ENCODE measurements at regions not wholly inside any gene's neighbourhood (a gene's known extent, or its start where the extent isn't known, plus 50 kb on each side); places are given as distances from the start of the nearest gene placed in this dataset.

GRCh38 chr17:53996131-53996530, 173.4 kb downstream of the KIF2B start:
- no peak overlapping the region for H3K14ac ChIP-seq (ENCODE audit: insufficient read length)
- H3K27me3 ChIP-seq (replicated peaks in 1 of 4; ENCODE audit: control insufficient read depth in 3 of 4, extremely low read depth in 1 of 4, insufficient read depth in 3 of 4, low read length in 3 of 4), result no peaks in the 10 kb centered on the region
- WGBS, 2 experiments (ENCODE audit: extremely low coverage in 1 of 2, insufficient coverage in 1 of 2, insufficient read length in 1 of 2, insufficient replicate concordance in 2 of 2, low coverage in 1 of 2, low lambda C conversion rate in 2 of 2, missing lambda C conversion rate in 1 of 2), result 85% methylated on average over 2 of the region's 2 CpGs; no CpG with 5 or more reads in 1 of the 2 experiments
- TF ChIP-seq MAFK (IDR thresholded peaks at IDR 0.05; ENCODE audit: low read depth, low read length) (no peak), GABPA (IDR thresholded peaks at IDR 0.05; ENCODE audit: borderline replicate concordance, insufficient read depth, low read length) (no peak), EZH2 (IDR thresholded peaks at IDR 0.05; ENCODE audit: low read depth, low read length, severe bottlenecking) (no peak), SUZ12 (IDR thresholded peaks at IDR 0.05; ENCODE audit: low read length) (no peak), RXRA (IDR thresholded peaks at IDR 0.05; ENCODE audit: insufficient read depth, low read depth, low read length) (no peak), GTF2F1 (IDR thresholded peaks at IDR 0.05; ENCODE audit: borderline replicate concordance, low read depth, low read length) (no peak), SAP30 (IDR thresholded peaks at IDR 0.05; ENCODE audit: insufficient read depth, insufficient replicate concordance, low read length) (no peak), JUND (IDR thresholded peaks at IDR 0.05; ENCODE audit: low read length) (no peak), KDM4A (IDR thresholded peaks at IDR 0.05; ENCODE audit: low read depth, low read length, severe bottlenecking) (no peak)
- no peaks in the 10 kb centered on the region for H4K20me1 ChIP-seq (replicated peaks in 1 of 2; ENCODE audit: control insufficient read depth in 1 of 2, insufficient read depth in 2 of 2, low read length in 2 of 2)
- H3K18ac ChIP-seq (ENCODE audit: extremely low read depth, low read length), result no peak overlapping the region
- no peak for DNase-seq (ENCODE audit: low read depth in 1 of 2, low spot score in 2 of 2)
- H2BK15ac ChIP-seq (ENCODE audit: low read length), result no peak overlapping the region
- H2BK120ac ChIP-seq (replicated peaks; ENCODE audit: low read depth, low read length), result no peak overlapping the region
- H3K79me1 ChIP-seq (ENCODE audit: low read depth, low read length), result no peaks in the 10 kb centered on the region
- no peaks in the 10 kb centered on the region for H3K4me1 ChIP-seq (replicated peaks in 1 of 4; ENCODE audit: control insufficient read depth in 3 of 4, insufficient read depth in 4 of 4, low read length in 3 of 4)
- no peak overlapping the region for H2BK5ac ChIP-seq (ENCODE audit: low read depth, low read length)
- no peaks in the 10 kb centered on the region for H3K23me2 ChIP-seq (ENCODE audit: low read depth, low read length)
- H4K91ac ChIP-seq (replicated peaks; ENCODE audit: insufficient read length, low read length), result no peak overlapping the region
- POLR2A ChIA-PET (ENCODE audit: partially characterized antibody), result no interaction called here
- no peak overlapping the region for H2BK12ac ChIP-seq (ENCODE audit: low read depth, low read length)
- no peak overlapping the region for H2AK5ac ChIP-seq (ENCODE audit: low read depth, low read length)
- no peak overlapping the region for H3K4ac ChIP-seq (replicated peaks; ENCODE audit: insufficient read length, low read depth, low read length)
- H3K23ac ChIP-seq (ENCODE audit: insufficient read length), result no peak overlapping the region
- no peaks in the 10 kb centered on the region for H3K36me3 ChIP-seq (ENCODE audit: control insufficient read depth in 2 of 4, insufficient read depth in 4 of 4, low read length in 3 of 4)
- CTCF ChIA-PET (ENCODE audit: partially characterized antibody), result interaction anchor here (1.0 to 1.5 kb wide), 2 partner anchors 10 to 46 kb away, joined by 3 to 4 read pairs; no protein-coding TSS in a partner anchor
- no peak for FAIRE-seq
- H2AFZ ChIP-seq (ENCODE audit: low read length), result no peak overlapping the region
- H3K56ac ChIP-seq (replicated peaks; ENCODE audit: insufficient read length, low read depth, low read length), result no peak overlapping the region
- no peak overlapping the region for H2BK20ac ChIP-seq (ENCODE audit: low read length)
- H3K4me2 ChIP-seq (ENCODE audit: insufficient read depth in 1 of 2, low read depth in 2 of 2, low read length in 2 of 2), result no peak overlapping the region
- no peak overlapping the region for H3K4me3 ChIP-seq (ENCODE audit: extremely low read depth in 1 of 4, insufficient read depth in 2 of 4, low read depth in 3 of 4, low read length in 4 of 4)
- H3K9me3 ChIP-seq (ENCODE audit: insufficient read depth in 2 of 2, low read depth in 1 of 2, low read length in 1 of 2), result no peaks in the 10 kb centered on the region
- no peak overlapping the region for H3K9ac ChIP-seq (replicated peaks in 1 of 4; ENCODE audit: extremely low read depth in 1 of 4, low read depth in 3 of 4, low read length in 3 of 4)
- H3K27ac ChIP-seq (ENCODE audit: low read depth, low read length), result no peak overlapping the region
- no peaks in the 10 kb centered on the region for H3K79me2 ChIP-seq (ENCODE audit: control insufficient read depth in 1 of 2, insufficient read depth in 2 of 2, low read length in 2 of 2)
- no peak overlapping the region for H4K8ac ChIP-seq (ENCODE audit: extremely low read depth, insufficient read depth, low read length)
- H4K5ac ChIP-seq (ENCODE audit: insufficient read length, low read depth, low read length), result no peak overlapping the region
